Sigmoid colon (tissue), 4 donors: ENCODE measurements at regions not wholly inside any gene's neighbourhood (a gene's known extent, or its start where the extent isn't known, plus 50 kb on each side); places are given as distances from the start of the nearest gene placed in this dataset.

Experiments
- POLR2AphosphoS5 ChIP-seq, 4 donors: sonication (generic); formaldehyde crosslinking; IDR thresholded peaks; one replicate each; pipeline ENCODE4 v1.6.1; 2017; ENCODE audit warnings: antibody characterized with exemption in 4 of 4
- TF ChIP-seq, protein P1 (sequence below), 4 experiments: fragments of 450-650 bp in 3 of 4; fragments of 200-600 bp in 1 of 4; IDR thresholded peaks; one replicate each; pipeline ENCODE4 v1.5.1; 2016 to 2019; ENCODE audit warnings: antibody characterized with exemption in 4 of 4, mild to moderate bottlenecking in 3 of 4, moderate library complexity in 2 of 4

DNA sequence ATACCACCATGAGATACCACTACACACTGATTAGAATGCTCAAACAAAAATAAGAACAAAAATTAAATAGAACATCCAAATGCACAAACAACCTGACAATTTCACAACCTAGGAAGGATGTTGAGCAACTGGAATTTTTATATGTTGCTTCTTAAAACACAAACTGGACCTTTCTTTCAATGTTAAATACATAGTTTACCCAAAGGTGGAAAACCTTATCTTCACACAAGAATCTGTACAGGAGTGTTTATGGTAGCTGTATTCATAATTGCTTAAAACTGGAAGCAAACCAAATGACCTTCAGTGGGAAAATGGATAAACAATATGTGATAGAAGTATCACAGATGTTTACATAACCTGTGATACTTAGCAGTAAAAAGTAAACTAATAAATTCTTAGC lies 573.8 kb downstream of the MAGEB5 start:
- no peak for TF ChIP-seq POLR2AphosphoS5 (IDR thresholded peaks at IDR 0.05)
- TF ChIP-seq, protein P1, sequence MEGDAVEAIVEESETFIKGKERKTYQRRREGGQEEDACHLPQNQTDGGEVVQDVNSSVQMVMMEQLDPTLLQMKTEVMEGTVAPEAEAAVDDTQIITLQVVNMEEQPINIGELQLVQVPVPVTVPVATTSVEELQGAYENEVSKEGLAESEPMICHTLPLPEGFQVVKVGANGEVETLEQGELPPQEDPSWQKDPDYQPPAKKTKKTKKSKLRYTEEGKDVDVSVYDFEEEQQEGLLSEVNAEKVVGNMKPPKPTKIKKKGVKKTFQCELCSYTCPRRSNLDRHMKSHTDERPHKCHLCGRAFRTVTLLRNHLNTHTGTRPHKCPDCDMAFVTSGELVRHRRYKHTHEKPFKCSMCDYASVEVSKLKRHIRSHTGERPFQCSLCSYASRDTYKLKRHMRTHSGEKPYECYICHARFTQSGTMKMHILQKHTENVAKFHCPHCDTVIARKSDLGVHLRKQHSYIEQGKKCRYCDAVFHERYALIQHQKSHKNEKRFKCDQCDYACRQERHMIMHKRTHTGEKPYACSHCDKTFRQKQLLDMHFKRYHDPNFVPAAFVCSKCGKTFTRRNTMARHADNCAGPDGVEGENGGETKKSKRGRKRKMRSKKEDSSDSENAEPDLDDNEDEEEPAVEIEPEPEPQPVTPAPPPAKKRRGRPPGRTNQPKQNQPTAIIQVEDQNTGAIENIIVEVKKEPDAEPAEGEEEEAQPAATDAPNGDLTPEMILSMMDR (IDR thresholded peaks at IDR 0.05) = no peak
